ENCODE measurements at regions not wholly inside any gene's neighbourhood (a gene's known extent, or its start where the extent isn't known, plus 50 kb on each side); places are given as distances from the start of the nearest gene placed in this dataset.
A peak's percentile ranks its signal among the peaks of the same experiment; 100 is the strongest.
"Not testable (repeated sequence)": the region's sequence is repeated elsewhere in the genome, so short reads cannot be mapped to it uniquely, and the experiment has no call there.

- H3K23ac ChIP-seq (ENCODE audit: low read depth, low read length, poor library complexity), result no peak overlapping the region
- H3K79me1 ChIP-seq (ENCODE audit: low read depth, low read length), result no peaks in the 10 kb centered on the region
- no peak overlapping the region for H3K4me3 ChIP-seq (ENCODE audit: low read length in 2 of 2)
- no peak overlapping the region for H3K4me2 ChIP-seq (ENCODE audit: insufficient read depth, low read length, poor library complexity, severe bottlenecking)
- H2BK5ac ChIP-seq (ENCODE audit: low read length), result no peak overlapping the region
- WGBS, 2 donors (ENCODE audit: extremely low coverage in 2 of 2, insufficient read length in 2 of 2, insufficient replicate concordance in 1 of 2), result no CpG with 5 or more reads among the region's 8 CpGs
- no peak overlapping the region for H2AK5ac ChIP-seq (ENCODE audit: low read depth, low read length)
- no peaks in the 10 kb centered on the region for H3K9me3 ChIP-seq (replicated peaks in 1 of 2; ENCODE audit: control insufficient read depth in 2 of 2, insufficient read depth in 1 of 2, low read depth in 1 of 2, low read length in 2 of 2)
- no peaks in the 10 kb centered on the region for H3K27me3 ChIP-seq (ENCODE audit: control insufficient read depth in 3 of 3, insufficient read depth in 3 of 3, low read depth in 1 of 3, low read length in 3 of 3)
- H3K36me3 ChIP-seq (replicated peaks in 1 of 2; ENCODE audit: control insufficient read depth in 2 of 2, insufficient read depth in 2 of 2, low read length in 2 of 2), result no peaks in the 10 kb centered on the region
- no peak overlapping the region for H2BK15ac ChIP-seq (ENCODE audit: low read length)
- H2BK120ac ChIP-seq (ENCODE audit: low read depth, low read length), result no peak overlapping the region
- H2AFZ ChIP-seq (ENCODE audit: low read length), result no peak overlapping the region
- H3K4me1 ChIP-seq (ENCODE audit: control insufficient read depth in 2 of 2, insufficient read depth in 1 of 2, low read depth in 1 of 2, low read length in 2 of 2), result no peaks in the 10 kb centered on the region
- H3K14ac ChIP-seq (ENCODE audit: low read length), result no peak overlapping the region
- H2BK12ac ChIP-seq (ENCODE audit: low read length), result no peak overlapping the region
- H3K27ac ChIP-seq (replicated peaks; ENCODE audit: low read length), result no peak overlapping the region
- no peak overlapping the region for H3K18ac ChIP-seq (ENCODE audit: low read length)
- no peak overlapping the region for H3K9ac ChIP-seq (ENCODE audit: low read depth, low read length, poor library complexity)
- H4K91ac ChIP-seq (ENCODE audit: low read depth, low read length, poor library complexity), result no peak overlapping the region
- no peak overlapping the region for H3K4ac ChIP-seq (ENCODE audit: low read length)
- H4K8ac ChIP-seq (ENCODE audit: low read depth, low read length), result no peak overlapping the region
- DNase-seq (ENCODE audit: low spot score), result peak; percentile 23
These were observed 97.6 kb downstream of the LYZL1 start for GRCh38 chr10:29386342-29386999.

DNA sequence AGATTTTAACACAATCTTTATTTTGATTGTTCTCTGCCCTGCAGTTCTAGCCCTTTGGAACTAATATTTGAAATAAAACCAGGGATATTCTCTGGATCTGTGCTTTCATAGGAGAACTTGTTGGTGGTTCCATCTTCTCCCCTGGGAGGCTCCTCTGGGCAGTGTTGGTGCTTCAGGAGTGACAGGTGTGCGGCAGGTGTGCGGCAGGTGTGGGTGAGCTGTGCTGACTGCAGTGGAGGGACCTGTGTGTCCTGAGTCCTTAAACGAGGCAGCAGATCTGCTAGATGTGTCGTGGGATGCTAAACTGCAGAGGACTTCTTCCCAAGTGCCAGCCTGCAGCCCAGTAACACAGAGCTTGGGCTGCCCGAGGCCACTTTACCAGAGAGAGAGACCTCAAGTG is 98.4 kb downstream of the LYZL1 start:
- Histone ChIP-seq H3K4me1 (ENCODE audit: control insufficient read depth in 2 of 2, insufficient read depth in 1 of 2, low read depth in 1 of 2, low read length in 2 of 2) (no peaks in the 10 kb centered on the region), H2BK120ac (ENCODE audit: low read depth, low read length) (no peak overlapping the region), H3K4me3 (ENCODE audit: low read length in 2 of 2) (no peak overlapping the region), H2BK12ac (ENCODE audit: low read length) (no peak overlapping the region), H3K14ac (ENCODE audit: low read length) (no peak overlapping the region), H3K27ac (replicated peaks; ENCODE audit: low read length) (no peak overlapping the region), H3K36me3 (replicated peaks in 1 of 2; ENCODE audit: control insufficient read depth in 2 of 2, insufficient read depth in 2 of 2, low read length in 2 of 2) (no peaks in the 10 kb centered on the region), H3K23ac (ENCODE audit: low read depth, low read length, poor library complexity) (no peak overlapping the region), H3K4me2 (ENCODE audit: insufficient read depth, low read length, poor library complexity, severe bottlenecking) (no peak overlapping the region), H3K4ac (ENCODE audit: low read length) (no peak overlapping the region), H4K91ac (ENCODE audit: low read depth, low read length, poor library complexity) (no peak overlapping the region), H3K79me1 (ENCODE audit: low read depth, low read length) (no peaks in the 10 kb centered on the region), H2BK5ac (ENCODE audit: low read length) (no peak overlapping the region), H2BK15ac (ENCODE audit: low read length) (no peak overlapping the region), H2AK5ac (ENCODE audit: low read depth, low read length) (no peak overlapping the region), H3K9ac (ENCODE audit: low read depth, low read length, poor library complexity) (no peak overlapping the region), H2AFZ (ENCODE audit: low read length) (no peak overlapping the region), H3K18ac (ENCODE audit: low read length) (no peak overlapping the region), H4K8ac (ENCODE audit: low read depth, low read length) (no peak overlapping the region), H3K9me3 (replicated peaks in 1 of 2; ENCODE audit: control insufficient read depth in 2 of 2, insufficient read depth in 1 of 2, low read depth in 1 of 2, low read length in 2 of 2) (no peaks in the 10 kb centered on the region), H3K27me3 (ENCODE audit: control insufficient read depth in 3 of 3, insufficient read depth in 3 of 3, low read depth in 1 of 3, low read length in 3 of 3) (no peaks in the 10 kb centered on the region)
- no peak for DNase-seq (ENCODE audit: low spot score)
- WGBS, 2 donors (ENCODE audit: extremely low coverage in 2 of 2, insufficient read length in 2 of 2, insufficient replicate concordance in 1 of 2), result no CpG with 5 or more reads among the region's 5 CpGs

DNA sequence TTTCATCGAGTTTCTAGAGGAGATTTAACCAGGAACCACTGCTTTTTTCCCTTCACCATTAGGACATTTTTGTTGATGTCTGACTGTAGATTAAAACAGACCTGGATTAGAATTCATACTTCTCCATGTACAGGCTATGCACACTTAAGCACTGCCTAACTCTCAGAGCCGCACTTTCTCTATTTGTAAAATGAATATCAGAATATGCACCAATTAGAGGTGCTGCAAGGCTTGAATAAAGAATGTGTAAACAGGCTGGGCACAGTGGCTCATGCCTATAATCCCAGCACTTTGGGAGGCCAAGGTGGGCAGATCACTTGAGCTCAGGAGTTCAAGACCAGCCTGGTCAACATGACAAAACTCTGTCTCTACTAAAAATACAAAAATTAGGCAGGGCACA is 99.2 kb downstream of the LYZL1 start:
- H4K8ac ChIP-seq (ENCODE audit: low read depth, low read length); H3K4me2 ChIP-seq (ENCODE audit: insufficient read depth, low read length, poor library complexity, severe bottlenecking); H3K9ac ChIP-seq (ENCODE audit: low read depth, low read length, poor library complexity); H2BK15ac ChIP-seq (ENCODE audit: low read length); H3K27ac ChIP-seq (replicated peaks; ENCODE audit: low read length); H3K36me3 ChIP-seq (replicated peaks in 1 of 2; ENCODE audit: control insufficient read depth in 2 of 2, insufficient read depth in 2 of 2, low read length in 2 of 2); H3K4ac ChIP-seq (ENCODE audit: low read length); H2AK5ac ChIP-seq (ENCODE audit: low read depth, low read length); H3K23ac ChIP-seq (ENCODE audit: low read depth, low read length, poor library complexity); DNase-seq (ENCODE audit: low spot score); H3K4me3 ChIP-seq (ENCODE audit: low read length in 2 of 2); H2BK5ac ChIP-seq (ENCODE audit: low read length); H3K79me1 ChIP-seq (ENCODE audit: low read depth, low read length); H3K4me1 ChIP-seq (ENCODE audit: control insufficient read depth in 2 of 2, insufficient read depth in 1 of 2, low read depth in 1 of 2, low read length in 2 of 2); H3K27me3 ChIP-seq (ENCODE audit: control insufficient read depth in 3 of 3, insufficient read depth in 3 of 3, low read depth in 1 of 3, low read length in 3 of 3); H2AFZ ChIP-seq (ENCODE audit: low read length); H2BK12ac ChIP-seq (ENCODE audit: low read length); H3K9me3 ChIP-seq (replicated peaks in 1 of 2; ENCODE audit: control insufficient read depth in 2 of 2, insufficient read depth in 1 of 2, low read depth in 1 of 2, low read length in 2 of 2); H3K14ac ChIP-seq (ENCODE audit: low read length); H3K18ac ChIP-seq (ENCODE audit: low read length); H2BK120ac ChIP-seq (ENCODE audit: low read depth, low read length); H4K91ac ChIP-seq (ENCODE audit: low read depth, low read length, poor library complexity): not testable (repeated sequence)
- no CpG with 5 or more reads among the region's 2 CpGs for WGBS, 2 donors (ENCODE audit: extremely low coverage in 2 of 2, insufficient read length in 2 of 2, insufficient replicate concordance in 1 of 2)

GRCh38 chr10:29389493-29389892 is 100.6 kb downstream of the LYZL1 start:
- no peak overlapping the region for H2BK120ac ChIP-seq (ENCODE audit: low read depth, low read length)
- no peaks in the 10 kb centered on the region for H3K27me3 ChIP-seq (ENCODE audit: control insufficient read depth in 3 of 3, insufficient read depth in 3 of 3, low read depth in 1 of 3, low read length in 3 of 3)
- H2BK5ac ChIP-seq (ENCODE audit: low read length), result no peak overlapping the region
- H3K23ac ChIP-seq (ENCODE audit: low read depth, low read length, poor library complexity), result no peak overlapping the region
- no peak for DNase-seq (ENCODE audit: low spot score)
- H3K4me2 ChIP-seq (ENCODE audit: insufficient read depth, low read length, poor library complexity, severe bottlenecking), result no peak overlapping the region
- no peak overlapping the region for H3K27ac ChIP-seq (replicated peaks; ENCODE audit: low read length)
- H3K4me3 ChIP-seq (ENCODE audit: low read length in 2 of 2), result no peak overlapping the region
- H3K79me1 ChIP-seq (ENCODE audit: low read depth, low read length), result no peaks in the 10 kb centered on the region
- H2BK15ac ChIP-seq (ENCODE audit: low read length), result no peak overlapping the region
- H3K4ac ChIP-seq (ENCODE audit: low read length), result no peak overlapping the region
- H3K9ac ChIP-seq (ENCODE audit: low read depth, low read length, poor library complexity), result no peak overlapping the region
- no peak overlapping the region for H3K14ac ChIP-seq (ENCODE audit: low read length)
- H3K18ac ChIP-seq (ENCODE audit: low read length), result no peak overlapping the region
- H3K9me3 ChIP-seq (replicated peaks in 1 of 2; ENCODE audit: control insufficient read depth in 2 of 2, insufficient read depth in 1 of 2, low read depth in 1 of 2, low read length in 2 of 2), result no peaks in the 10 kb centered on the region
- H4K8ac ChIP-seq (ENCODE audit: low read depth, low read length), result no peak overlapping the region
- WGBS, 2 donors (ENCODE audit: extremely low coverage in 2 of 2, insufficient read length in 2 of 2, insufficient replicate concordance in 1 of 2), result no CpG with 5 or more reads among the region's 3 CpGs
- H3K36me3 ChIP-seq (replicated peaks in 1 of 2; ENCODE audit: control insufficient read depth in 2 of 2, insufficient read depth in 2 of 2, low read length in 2 of 2), result no peaks in the 10 kb centered on the region
- H4K91ac ChIP-seq (ENCODE audit: low read depth, low read length, poor library complexity), result no peak overlapping the region
- H2AK5ac ChIP-seq (ENCODE audit: low read depth, low read length), result no peak overlapping the region
- H3K4me1 ChIP-seq (ENCODE audit: control insufficient read depth in 2 of 2, insufficient read depth in 1 of 2, low read depth in 1 of 2, low read length in 2 of 2), result no peaks in the 10 kb centered on the region
- no peak overlapping the region for H2AFZ ChIP-seq (ENCODE audit: low read length)
- no peak overlapping the region for H2BK12ac ChIP-seq (ENCODE audit: low read length)
